Stromal cell of bone marrow (primary cell): ENCODE measurements at regions not wholly inside any gene's neighbourhood (a gene's known extent, or its start where the extent isn't known, plus 50 kb on each side); places are given as distances from the start of the nearest gene placed in this dataset.

Source experiments
- DNase-seq: peaks from one replicate; pipeline ENCODE4 v3.0.0-alpha.2; 2012; ENCODE audit warnings: low read depth

DNA sequence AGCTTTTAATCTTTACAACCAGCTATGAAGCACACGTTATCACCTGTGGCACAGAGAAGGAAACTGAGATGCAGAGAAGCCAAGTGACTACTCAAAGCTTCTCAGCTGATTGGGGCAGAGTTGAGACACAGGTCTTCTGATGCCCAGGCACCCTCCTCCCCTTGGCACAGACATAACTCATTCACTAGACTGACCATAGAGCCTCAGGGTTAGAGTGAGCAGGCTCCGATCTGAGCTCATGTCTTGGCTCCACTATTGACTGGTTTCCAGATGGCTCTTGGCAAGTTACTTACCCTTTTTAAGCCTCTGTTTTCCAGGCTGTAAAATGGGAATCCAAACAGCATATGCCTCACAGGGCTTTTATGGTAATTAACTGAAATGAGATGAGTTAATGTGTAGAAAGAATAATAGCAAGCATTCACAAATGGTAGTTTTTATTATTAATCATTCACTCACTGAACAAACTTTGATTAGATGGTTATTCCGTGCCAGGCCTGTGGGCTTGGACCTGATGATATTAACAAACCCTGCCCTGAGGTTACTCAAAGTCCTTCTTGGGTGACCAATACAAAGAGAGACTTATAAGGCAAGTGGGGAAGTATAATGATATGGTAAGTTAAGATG lies 184.3 kb downstream of the ANXA2 start:
- no peak for DNase-seq

DNA sequence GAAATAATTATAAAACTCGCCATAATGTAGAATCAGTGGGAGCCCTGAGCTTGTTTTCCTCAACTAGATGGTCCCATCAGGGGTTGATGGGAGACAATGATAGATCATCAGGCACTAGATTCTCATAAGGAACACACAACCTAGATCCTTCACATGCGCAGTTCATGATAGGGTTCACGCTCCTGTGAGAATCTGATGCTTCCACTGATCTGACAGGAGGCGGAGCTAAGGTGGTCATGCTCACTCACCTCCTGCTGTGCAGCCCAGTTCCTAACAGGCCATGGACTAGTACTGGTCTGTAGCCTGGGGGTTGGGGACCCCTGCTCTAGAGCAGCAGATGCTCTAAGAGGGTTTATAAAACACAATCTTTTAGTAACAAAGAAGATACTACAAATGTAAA lies 183.6 kb downstream of the ANXA2 start:
- no peak for DNase-seq

DNA sequence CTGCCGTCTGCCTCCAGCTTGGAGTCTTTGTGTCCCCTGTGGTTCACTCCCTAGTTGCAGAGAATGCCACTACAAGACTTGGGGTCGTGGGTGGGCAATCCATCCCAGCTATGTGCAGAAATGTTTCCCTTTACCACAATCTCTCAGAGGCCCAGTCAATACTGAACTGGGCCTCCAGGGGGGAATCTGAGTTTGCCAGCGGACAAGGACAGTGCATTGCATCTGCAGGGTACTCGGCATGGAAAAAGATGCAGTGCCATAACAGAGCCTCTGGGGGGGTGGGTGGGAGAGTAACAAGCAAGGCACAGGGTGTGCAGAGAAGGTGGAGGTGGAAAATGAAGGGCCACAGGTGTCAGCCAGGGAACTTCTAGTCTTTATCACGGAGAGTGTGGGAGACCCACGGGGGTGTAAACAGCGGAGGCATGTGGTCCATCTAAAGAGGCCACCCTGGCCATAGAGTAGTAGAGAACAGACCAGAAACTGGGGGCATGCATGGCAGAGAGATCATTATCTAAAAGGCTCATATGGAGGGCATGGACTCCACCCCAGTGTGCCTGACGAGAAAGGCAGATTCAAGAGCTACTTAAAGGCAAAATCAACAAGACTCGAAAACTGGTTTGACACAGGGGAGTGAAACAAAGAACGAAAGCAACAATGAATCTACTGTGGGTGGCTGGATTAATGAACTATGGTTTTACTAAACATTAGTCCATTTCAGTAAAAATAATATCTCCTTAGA lies 182.4 kb downstream of the ANXA2 start:
- no peak for DNase-seq

DNA sequence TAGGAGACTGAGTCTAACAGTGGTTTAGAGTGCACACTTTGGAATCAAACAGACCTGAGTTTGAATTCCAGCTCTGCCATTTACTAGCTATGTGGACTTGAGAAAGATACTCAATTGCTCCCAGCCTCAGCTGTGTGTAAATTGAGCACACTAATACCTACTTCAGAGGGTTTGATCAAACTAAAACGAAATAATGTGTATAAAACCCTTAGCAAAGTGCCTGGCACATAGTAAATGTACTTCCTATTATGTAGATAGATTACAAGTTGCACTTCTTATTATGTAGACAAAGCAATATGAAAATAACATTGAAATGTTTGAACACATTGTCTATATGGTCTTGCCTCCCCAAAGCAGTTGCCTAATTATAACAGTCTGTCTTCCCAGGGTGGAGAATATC lies 180.6 kb downstream of the ANXA2 start:
- no peak for DNase-seq

DNA sequence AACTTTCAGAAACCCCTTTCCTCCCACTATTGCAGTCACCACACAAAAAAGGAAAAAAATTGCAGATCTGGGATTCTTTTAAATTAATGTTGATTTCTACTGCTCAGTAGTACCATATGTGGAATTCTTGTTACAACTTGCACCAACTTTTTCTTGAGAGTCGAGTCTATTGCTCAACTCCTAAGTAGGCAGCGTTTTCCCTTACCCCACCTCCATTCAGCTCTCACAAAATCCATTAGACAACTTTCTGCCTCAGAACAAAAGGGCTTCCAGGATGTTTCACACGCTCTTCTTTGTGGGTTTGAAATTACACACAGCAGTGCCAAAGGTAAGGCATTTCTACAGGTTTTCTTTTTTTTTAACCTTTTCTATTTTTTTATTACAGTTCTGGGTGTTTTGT lies 179.5 kb downstream of the ANXA2 start:
- no peak for DNase-seq

DNA sequence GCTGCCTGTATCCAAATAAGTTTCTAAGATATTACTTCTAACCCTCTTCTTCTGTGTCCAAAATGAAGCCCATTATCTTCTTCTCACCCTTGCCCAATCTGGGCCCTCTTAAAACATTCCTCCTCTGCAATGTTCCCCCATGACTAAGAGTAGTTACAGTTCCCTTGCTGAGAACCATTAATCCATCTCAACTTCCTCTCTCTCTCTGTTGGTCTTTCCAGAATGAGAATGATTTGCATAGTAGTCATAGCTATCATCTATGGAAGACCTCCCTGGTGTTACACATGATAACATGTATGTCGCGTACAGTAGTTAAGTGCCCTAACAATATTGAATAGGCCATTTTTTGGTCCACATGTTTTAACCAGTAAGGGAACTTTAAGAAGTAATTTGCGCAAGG lies 177.9 kb downstream of the ANXA2 start:
- DNase-seq: no peak

DNA sequence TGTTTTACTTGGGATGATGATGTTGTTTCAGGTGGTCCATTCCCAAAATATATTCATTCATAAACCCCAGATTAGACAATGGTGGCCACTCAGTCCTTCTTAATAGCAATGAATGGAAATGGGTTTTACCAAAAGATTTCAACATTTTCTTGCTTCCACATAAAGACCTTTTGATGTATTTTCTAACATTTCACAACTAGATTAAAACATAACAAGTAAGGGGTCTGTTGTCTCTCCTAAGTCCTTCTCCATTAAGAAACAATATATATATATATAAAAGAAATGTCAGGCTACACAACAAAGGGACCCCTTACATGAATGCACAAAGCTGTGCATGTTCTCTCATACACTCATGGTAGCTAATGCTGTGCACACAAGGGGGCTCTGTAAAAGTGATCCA lies 176.4 kb downstream of the ANXA2 start:
- DNase-seq: no peak

DNA sequence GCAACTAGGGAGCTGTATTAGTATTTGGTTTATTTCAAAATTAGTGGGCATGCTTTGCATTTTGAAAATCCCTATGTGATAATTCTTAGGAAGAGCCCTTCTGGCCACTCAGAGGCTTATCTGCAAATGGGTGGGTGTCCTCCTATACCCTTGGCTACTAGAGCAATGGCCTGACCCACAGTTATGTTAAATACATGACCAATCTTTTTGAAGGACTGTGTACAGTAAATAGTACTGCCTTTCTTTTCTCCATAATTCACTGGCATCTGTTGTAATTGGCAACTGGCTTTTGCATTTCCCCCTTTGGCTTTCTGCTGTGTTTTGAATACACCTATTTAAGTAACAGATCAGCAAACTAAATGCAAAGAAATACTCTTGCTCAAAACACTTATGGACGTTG lies 175.4 kb downstream of the ANXA2 start:
- no peak for DNase-seq

DNA sequence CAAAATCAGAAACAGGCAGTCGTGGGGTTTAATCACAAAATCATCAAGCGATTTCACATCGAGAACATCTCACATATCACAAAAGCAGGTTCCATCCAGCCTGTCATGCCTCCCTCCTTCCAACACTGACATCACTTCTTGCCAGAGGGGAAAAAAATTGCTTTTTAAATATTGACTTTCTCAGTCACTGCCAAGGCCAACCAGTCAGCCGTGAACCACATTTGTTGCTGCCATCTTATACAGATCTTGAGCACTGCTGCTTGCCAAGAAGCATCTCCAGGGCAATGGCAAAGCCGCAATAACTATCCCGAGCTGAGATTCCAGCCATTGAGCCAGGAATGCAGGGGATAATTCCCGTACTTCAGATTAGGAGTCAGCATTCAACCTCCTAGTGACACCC lies 174.6 kb downstream of the ANXA2 start:
- DNase-seq: no peak

DNA sequence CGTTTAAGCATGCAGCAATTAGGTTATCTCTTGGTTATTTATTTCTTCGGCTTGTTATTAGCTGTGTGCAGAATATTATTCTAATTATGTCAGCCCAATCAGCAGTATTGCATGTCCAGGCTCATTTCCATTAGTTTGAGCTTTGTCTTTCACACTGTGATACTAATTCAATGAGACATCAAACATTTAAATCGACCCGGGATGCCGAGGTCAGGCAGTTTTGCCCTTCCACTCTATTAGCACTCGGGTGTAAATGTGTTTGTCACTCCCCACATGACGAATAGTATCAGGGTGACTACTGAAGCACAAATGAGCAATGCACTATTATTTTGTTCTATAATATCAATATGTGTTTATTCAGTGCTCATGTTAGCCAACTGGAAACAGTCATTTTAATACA lies 170.9 kb downstream of the ANXA2 start:
- no peak for DNase-seq

DNA sequence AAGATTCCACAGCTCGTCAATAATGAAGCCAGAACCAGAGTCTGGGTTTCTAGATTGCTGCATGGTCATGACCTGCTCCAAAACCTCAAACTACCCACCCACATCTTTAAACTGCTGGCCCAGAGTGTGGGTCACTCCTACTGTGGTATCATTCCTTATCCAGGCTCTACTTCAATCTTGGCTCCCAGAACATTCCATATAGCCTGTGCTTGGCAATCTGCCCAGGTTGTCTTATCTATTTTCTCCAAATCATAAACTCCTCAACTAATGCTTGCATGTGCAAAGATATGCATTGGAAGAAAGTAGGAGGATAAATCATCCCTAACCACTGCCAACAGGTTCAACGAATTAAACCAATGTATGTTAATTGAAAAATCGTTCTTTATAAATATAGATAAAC lies 169.7 kb downstream of the ANXA2 start:
- no peak for DNase-seq

DNA sequence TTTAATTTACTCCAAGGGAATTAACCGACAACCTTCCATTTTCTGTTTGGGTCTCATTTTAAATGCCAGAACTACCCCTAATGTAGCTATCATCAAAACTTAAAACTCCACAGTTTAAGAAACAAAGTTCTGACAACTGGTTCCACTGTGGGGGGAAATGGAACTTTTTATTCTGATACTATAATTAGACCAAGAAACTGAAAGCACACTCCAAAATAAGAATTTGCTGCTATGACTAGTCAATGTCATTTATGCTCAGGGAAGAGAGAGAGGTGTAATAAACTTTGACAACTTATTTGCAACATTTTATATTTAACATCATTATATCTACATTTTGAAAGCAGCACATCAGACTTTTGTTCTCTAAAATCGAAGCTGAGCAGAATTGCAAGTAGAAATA lies 169.2 kb downstream of the ANXA2 start:
- DNase-seq: no peak

DNA sequence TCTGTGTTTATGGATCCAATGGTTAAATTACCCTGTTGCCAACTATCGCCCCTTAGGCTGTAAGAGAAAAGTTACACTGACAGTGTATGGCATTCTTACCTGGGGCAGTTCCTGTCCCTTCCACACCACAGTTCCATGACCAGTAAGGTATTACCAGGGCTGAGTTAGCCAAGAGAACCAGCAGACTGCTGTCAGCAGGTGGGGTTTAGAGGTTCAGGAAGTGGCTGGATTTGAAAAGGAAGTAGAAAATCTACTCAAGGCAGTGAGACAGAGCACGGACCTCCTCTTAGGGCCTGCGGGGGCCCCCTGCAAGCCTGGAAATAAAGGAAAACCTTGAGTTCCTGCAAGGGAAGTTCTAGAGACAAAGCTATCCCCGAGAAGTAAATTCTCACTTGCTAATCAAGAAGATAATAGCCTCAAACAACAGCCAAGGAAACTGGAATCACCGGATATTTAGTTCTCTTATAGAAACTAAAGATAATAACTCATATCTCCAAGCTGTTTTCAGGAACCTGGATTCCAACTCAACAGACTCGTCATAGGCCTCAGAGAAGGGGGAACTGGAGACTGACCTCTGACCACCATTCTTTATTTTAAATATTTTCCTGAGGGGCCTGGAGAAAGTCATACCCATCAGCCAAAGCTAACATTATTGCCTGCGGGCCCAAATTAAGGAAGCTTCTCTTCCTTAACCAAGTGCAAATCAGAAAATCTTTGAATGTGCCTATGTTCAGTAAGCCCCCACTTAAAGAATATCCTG lies 161.7 kb downstream of the ANXA2 start:
- DNase-seq: no peak

DNA sequence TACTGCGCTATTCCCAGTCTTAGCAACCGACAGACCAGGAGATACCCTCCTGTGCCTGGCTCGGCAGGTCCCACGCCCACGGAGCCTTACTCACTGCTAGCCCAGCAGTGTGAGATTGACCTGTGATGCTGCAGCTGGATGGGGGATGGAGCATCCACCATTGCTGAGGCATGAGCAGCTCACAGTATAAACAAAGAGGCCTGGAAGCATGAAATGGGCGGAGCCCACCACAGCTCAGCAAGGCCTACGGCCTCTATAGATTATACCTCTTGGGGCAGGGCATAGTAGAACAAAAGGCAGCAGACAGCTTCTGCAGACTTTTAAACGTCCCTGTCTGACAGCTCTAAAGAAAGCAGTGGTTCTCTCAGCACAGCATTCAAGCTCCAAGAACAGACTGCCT lies 160.3 kb downstream of the ANXA2 start:
- DNase-seq: no peak

DNA sequence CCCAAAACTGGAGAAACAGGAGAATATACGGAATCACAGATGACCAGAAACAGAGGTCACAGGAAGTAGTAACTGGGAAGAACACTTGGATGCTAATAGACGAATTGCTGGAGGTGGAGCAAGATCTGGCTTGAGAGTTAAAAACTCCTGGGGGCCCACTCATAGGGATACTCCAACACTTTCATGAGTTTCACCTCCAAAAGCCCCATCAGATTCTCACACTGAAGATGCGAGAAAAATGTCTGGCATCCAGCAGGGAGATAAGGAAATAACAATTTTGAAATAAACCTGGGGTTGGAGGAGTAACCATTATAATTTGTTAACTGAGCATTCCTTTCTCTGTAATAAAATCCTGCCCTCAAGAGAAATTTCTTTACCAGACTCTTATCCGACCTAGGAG lies 154.0 kb downstream of the ANXA2 start:
- no peak for DNase-seq

DNA sequence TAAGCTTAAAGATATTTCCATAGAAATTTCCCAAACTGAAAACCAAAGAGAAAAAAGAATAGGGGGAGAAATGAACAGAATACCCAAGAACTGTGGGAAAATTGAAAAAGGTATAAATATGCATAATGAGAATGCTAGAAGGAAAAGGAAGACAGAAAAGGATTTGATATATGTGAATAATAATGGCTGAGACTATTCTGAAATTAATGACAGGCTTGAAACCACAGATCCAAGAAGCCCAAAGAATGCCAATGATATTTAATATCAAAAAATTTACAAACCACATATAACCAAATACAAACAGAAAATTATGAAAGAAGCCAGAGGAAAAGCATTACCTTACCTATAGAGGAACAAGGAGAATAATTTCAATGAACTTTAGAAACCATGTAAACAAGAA lies 153.0 kb downstream of the ANXA2 start:
- DNase-seq: no peak

DNA sequence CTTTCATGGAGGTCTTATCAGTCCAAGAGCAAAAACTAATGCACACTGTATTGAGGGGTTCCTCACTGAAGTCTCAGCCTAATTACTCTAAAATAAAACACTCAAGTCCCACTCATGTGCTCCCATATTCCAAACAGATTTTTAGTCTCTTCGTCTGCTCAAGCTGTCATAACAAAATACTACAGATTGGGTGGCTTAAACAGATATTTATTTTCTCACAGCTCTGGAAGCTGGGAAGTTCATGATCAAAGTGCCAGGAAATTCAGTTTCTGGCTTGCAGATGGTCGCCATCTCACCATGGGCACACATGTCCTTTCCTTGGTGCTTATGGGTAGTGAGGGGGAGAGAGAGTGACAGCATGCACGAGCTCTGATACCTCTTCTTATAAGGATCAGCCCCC lies 147.5 kb downstream of the ANXA2 start:
- no peak for DNase-seq

DNA sequence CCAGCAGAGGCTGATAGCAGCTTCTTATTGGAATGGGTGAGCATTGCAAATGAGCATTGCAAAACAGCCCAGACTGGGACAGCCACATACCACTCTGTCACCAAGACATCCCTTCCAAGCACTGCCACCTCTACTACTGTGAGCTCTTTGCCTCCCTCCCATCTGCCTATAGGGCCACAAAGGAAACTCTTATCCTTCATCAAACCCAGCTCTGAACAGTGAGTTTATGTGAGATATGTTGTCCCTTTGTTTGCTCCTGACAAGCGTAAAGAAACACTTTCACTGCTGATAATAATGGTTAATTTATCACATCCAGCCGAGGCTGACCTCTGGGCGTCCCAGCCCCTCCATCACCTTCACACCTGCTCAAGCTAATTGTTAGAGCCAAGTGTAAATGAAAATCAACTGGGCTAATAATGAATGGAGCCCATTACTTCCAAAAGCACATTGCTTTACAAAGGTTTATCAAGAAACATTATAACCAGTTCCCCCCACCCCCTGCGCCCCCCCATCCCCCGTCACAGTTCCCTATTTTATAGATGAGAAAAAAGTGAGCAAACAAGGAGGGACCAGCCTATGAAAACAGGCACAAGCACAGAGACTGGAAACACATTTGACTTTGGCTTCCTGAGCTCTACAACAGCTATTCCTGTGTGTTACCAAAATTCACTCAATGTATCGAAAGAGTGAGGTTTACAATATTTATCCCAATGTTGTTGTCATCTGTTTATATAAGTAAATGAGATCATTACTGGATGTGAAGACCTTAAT lies 146.3 kb downstream of the ANXA2 start:
- no peak for DNase-seq

DNA sequence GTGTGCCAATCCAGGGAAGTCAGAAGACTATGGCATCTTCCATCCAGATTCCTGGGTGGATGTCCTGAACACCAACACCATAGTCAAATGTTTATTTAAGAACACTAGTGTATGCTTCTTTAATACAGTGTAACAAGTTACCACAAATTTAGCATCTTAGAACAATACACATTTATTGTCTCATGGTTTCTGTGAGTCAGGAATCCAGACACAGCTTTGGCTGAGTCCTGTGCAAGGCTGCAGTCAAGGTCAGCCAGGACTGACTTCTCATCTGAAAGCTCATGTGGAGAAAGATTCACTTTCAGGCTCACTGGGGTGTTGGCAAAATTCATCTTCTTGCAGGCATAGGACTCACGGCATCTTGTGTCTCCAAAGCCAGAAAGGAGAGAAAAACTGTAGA lies 143.4 kb downstream of the ANXA2 start:
- DNase-seq: no peak

DNA sequence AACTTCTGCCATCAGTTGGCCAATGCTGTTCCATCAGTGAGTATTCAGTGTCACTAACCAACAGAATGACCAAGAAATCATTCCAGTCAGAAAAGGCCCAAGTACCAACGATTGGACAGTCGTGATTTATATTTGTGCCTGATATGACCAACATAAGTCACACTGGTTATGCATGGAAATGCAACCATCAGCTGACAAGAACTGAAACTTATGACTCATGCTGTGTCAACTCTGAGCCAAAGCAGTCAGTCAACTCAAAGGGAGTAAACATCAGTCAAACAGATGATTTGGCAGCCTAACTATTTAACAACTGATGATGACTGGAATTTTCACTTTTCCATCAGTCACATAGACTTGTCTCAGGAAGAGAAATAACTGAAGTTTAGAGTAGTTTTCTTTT lies 142.4 kb downstream of the ANXA2 start:
- DNase-seq: peak; percentile 22

DNA sequence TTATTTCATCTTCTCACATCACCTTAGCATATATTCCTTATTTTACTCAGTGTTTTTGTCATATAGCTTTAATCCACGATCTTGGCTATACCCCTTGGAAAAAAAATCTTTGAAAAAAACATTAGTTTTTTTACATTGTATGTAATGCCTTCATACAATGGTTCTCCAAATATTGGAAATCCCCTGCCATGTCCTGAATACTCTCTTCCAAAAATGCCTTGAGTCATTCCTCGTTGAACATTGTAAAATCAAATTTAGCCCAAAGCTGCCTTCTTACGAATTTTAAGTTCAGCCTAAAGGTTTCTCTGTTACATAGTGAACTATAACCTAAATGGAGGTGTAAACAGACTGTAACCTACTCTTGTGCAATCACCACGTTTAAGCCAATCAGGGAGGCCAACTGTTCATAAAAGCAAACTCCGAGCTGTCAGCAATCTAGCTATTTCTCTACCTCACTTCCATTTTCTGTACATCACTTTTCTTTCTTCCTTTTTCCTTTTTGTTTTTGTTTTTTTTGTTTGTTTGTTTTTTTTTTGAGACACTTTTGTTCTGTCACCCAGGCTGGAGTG lies 140.1 kb downstream of the ANXA2 start:
- DNase-seq: no peak

DNA sequence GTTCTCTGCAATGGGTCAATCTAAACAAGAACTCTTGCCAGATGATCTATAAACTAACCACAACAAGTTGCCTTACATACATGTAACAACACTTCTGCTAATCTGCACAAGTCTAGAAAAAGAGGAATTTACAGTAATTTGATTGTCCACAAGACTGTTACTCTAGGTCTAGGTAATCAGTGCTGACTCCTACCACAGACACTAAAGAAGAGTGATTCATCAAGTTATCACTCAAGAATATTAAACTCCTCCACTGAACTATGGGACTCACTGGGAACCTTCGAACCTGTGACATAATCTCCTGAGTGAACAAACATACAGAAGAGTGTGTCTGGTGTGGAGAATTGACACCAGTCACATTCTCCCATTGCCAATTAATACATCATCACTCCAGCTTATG lies 138.3 kb downstream of the ANXA2 start:
- DNase-seq: no peak
